Coronary artery (tissue), 2 donors: ENCODE measurements at regions not wholly inside any gene's neighbourhood (a gene's known extent, or its start where the extent isn't known, plus 50 kb on each side); places are given as distances from the start of the nearest gene placed in this dataset.
"Not testable (repeated sequence)": the region's sequence is repeated elsewhere in the genome, so short reads cannot be mapped to it uniquely, and the experiment has no call there.

Experiments used
- DNase-seq: peaks from one replicate; pipeline ENCODE4 v3.0.0-alpha.2; 2017; ENCODE audit warnings: low spot score
- H3K27ac ChIP-seq, 2 donors: fragments of 200-600 bp; sonication (generic); one replicate each; pipeline ENCODE4 v1.5.1; 2016 to 2019
- H3K4me3 ChIP-seq: fragments of 200-600 bp; sonication (generic); 2 replicates; pipeline ENCODE4 v1.5.1; 2016; ENCODE audit warnings: mild to moderate bottlenecking, moderate library complexity
- TF ChIP-seq, protein P1 (sequence below): fragments of 200-600 bp; sonication (generic); IDR thresholded peaks from one replicate; pipeline ENCODE4 v1.5.1; 2019; ENCODE audit warnings: antibody characterized with exemption

DNA sequence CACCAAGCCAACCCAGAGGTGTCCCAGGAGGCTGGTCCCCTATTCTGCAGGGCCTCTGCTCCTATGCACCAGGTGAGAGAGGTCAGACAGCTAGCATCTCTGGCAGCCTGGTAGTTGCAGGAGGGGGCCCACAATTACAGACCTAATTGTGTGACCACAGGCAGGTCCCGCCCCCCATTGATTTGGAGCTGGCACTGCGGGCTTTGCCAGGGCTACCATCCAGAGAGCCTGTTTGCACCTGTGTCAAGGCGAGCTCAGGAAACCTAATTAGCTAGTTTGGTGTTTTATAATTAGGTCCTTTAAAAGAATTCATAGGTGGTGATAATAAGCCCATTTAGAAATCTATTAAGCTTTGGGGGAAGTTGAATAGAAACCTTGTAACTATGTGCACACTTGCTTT lies 90.2 kb downstream of the MRM1 start:
- TF ChIP-seq, protein P1, sequence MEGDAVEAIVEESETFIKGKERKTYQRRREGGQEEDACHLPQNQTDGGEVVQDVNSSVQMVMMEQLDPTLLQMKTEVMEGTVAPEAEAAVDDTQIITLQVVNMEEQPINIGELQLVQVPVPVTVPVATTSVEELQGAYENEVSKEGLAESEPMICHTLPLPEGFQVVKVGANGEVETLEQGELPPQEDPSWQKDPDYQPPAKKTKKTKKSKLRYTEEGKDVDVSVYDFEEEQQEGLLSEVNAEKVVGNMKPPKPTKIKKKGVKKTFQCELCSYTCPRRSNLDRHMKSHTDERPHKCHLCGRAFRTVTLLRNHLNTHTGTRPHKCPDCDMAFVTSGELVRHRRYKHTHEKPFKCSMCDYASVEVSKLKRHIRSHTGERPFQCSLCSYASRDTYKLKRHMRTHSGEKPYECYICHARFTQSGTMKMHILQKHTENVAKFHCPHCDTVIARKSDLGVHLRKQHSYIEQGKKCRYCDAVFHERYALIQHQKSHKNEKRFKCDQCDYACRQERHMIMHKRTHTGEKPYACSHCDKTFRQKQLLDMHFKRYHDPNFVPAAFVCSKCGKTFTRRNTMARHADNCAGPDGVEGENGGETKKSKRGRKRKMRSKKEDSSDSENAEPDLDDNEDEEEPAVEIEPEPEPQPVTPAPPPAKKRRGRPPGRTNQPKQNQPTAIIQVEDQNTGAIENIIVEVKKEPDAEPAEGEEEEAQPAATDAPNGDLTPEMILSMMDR = no peak
- DNase-seq = no peak
- H3K4me3 ChIP-seq = no peak overlapping the region
- no peak overlapping the region for H3K27ac ChIP-seq

DNA sequence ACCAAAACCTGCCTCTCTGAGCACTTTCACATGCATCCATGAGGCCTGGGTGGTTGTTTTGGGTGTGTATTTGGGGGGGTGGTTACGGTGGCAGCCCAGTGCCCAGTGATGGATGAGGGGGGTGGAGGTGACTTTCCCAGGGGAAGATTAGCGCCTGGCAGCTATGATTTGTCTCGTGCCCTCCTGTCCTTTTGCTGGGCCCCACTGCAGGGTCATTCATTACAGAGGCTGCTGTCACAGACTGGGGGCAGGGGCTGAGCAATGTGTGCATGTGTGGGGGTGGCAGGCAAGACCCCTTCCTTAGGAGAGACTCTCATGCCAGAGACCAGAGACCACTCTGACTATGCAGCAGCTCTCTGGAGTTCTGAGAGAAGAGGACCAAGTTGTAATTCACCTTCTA lies 93.7 kb downstream of the MRM1 start:
- H3K27ac ChIP-seq = no peak overlapping the region
- no peak for DNase-seq
- H3K4me3 ChIP-seq = no peak overlapping the region
- TF ChIP-seq, protein P1 = no peak

DNA sequence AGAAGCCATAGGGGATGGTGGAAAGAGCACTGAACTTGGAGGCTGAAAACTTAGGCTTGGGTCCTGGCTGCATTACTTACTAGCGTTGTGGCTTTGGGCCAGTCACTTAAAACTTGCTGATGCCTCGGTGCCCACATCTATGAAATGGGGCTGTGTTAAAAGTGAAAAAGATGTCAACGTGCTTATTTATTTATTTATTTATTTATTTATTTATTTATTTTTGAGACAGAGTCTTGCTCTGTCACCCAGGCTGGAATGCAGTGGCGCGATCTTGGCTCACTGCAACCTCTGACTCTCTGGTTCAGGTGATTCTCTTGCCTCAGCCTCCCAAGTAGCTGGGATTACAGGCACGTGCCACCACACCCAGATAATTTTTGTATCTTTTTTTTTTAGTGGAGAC lies 94.3 kb downstream of the MRM1 start:
- H3K4me3 ChIP-seq, H3K27ac ChIP-seq, DNase-seq: not testable (repeated sequence)

DNA sequence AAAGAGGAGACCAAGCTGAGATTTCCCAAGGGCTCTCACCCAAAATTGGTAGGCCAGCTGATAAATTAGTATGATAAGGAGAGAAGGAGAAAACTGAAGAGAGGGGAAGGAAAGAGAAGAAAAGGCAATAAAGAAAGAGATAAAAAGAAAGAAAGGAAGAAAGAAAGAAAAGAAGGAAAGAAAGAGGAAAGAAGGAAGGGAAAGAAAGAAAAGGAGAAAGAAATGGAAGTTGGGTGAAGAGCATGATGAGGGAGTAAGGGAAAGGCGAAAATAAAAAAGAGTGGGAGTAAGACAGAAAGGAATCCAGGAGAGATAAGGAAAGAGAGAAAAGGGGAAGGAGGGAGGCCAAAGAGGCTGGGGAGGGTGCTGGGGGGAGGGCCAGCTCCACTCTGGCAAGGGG lies 95.4 kb downstream of the MRM1 start:
- Histone ChIP-seq H3K27ac (no peak overlapping the region), H3K4me3 (no peak overlapping the region)
- TF ChIP-seq, protein P1 = no peak
- no peak for DNase-seq

DNA sequence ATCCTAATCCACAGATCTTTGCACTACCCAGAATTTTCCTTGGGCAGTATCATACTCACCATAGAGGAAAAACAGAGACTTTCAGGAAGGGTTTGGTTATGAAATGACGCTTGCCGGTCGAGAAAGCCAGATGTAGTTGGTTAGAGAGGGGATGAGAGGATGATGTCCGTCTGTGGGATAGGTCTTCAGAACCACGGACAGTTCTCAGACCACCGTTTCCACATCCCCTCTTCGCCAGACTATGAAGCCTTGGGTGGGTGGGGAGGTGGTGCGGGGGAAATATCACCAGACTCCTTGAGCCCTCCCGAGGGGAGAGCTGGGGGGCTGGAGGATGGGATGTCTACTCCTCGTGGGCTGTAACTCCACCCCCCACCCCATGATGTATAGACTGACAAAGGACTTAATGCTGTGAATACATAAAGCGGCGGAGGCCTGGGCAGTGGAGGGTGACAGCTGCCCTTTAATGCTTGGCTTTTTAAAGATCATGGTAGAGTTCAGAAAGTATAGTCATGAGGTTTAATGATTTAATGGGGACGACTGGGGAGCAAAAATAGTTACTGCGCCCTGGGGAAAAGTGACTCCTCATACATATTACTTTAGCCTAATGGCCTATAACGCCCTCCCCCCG lies 96.6 kb downstream of the MRM1 start:
- Histone ChIP-seq H3K4me3 (no peak overlapping the region), H3K27ac (no peak overlapping the region)
- DNase-seq = no peak
- TF ChIP-seq, protein P1 = no peak

DNA sequence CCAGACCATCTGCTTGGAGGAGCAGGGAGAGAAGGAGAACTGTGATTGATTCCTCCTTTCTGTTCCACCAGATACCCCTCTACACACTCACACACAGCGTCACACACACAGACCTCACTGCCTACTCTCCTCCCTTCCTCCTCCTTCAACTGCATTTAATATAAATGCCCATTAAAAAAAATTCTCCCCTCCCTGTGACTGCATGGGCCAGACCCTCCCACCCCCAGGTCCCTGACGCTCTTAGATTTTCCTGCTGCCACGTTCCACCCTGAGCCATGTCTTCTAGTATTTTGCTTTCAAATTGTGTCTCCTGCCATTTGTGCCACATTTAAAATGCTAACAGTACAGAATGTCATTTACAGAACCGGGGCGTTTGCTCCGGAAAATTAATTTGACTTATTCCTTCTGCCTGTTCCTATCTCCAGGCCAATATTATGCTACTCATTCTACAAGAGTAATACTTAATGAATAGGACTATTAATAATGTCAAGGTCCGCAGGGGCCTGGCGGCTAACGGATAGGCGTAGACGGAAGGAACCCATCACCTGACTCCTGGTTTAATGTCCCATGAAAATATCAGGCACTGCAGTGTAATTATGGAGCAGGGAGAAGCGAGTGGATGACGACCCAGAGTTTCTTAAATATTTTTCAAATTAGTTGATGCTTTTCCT lies 100.2 kb downstream of the MRM1 start:
- TF ChIP-seq, protein P1 = no peak
- no peak overlapping the region for H3K27ac ChIP-seq
- no peak overlapping the region for H3K4me3 ChIP-seq
- no peak for DNase-seq

DNA sequence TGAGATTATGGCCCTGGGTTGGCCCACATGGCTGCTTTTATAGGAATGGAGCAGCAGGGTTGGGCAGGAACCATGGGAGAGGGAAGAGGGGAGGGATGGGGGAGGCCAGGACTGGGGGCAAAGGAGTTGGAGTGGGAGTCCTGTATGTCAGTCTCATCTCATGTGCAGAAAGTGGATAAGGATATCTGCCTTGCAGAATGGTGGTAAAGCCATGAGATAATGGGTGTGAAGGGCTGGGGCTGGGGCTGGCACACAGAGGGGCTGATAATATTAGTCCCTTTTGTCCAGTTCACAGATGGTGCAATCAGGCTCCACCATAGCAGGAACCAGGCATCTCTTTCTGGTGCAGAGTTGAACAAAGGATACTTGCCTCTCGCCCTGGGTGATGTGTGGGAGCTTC lies 101.3 kb downstream of the MRM1 start:
- Histone ChIP-seq H3K27ac (no peak overlapping the region), H3K4me3 (no peak overlapping the region)
- no peak for DNase-seq
- TF ChIP-seq, protein P1 = no peak
